H1 (cell line): ENCODE measurements at regions not wholly inside any gene's neighbourhood (a gene's known extent, or its start where the extent isn't known, plus 50 kb on each side); places are given as distances from the start of the nearest gene placed in this dataset.

Experiments used
- CTCF ChIA-PET: fragments of 300-600 bp; sonication (Branson Sonifier 250); formaldehyde crosslinking; loops from one replicate; lab custom pipeline; 2021; ENCODE audit not compliant: partially characterized antibody; lab: Charles Lee
- POLR2A ChIA-PET: fragments of 300-600 bp; sonication (Branson Sonifier 250); formaldehyde crosslinking; loops from one replicate; lab custom pipeline; 2021; ENCODE audit warnings: inconsistent platforms; ENCODE audit not compliant: partially characterized antibody; lab: Charles Lee
- DNase-seq, 2 experiments: peaks; one replicate each; pipeline versions ENCODE4 v3.0.0 to v3.0.0-alpha.2; 2010 to 2022; ENCODE audit warnings: low spot score in 2 of 2, low read depth in 1 of 2, mixed read lengths in 1 of 2
- FAIRE-seq: peaks from 2 replicates; lab custom pipeline; 2011; peaks lifted over from hg19 to GRCh38; lab: Jason Lieb, UNC
- H2AFZ ChIP-seq: 2 replicates; pipeline ENCODE4 v1.8.1; 2012; ENCODE audit warnings: low read length, inconsistent platforms
- H2AK5ac ChIP-seq: 2 replicates; pipeline ENCODE4 v1.6.1; 2013; ENCODE audit warnings: low read depth, low read length
- H2BK120ac ChIP-seq: replicated peaks from 2 replicates; pipeline ENCODE3; 2013; ENCODE audit warnings: low read depth, low read length, inconsistent platforms
- H2BK12ac ChIP-seq: 2 replicates; pipeline ENCODE4 v1.6.1; 2013; ENCODE audit warnings: low read depth, low read length
- H2BK15ac ChIP-seq: 2 replicates; pipeline ENCODE4 v1.6.1; 2013; ENCODE audit warnings: low read length
- H2BK20ac ChIP-seq: 2 replicates; pipeline ENCODE4 v1.6.1; 2013; ENCODE audit warnings: low read length
- H2BK5ac ChIP-seq: 2 replicates; pipeline ENCODE4 v1.6.1; 2013; ENCODE audit warnings: low read depth, low read length
- H3K14ac ChIP-seq: 2 replicates; pipeline ENCODE4 v1.6.1; 2013; ENCODE audit warnings: inconsistent platforms; ENCODE audit not compliant: insufficient read length
- H3K18ac ChIP-seq: 2 replicates; pipeline ENCODE4 v1.6.1; 2013; ENCODE audit warnings: low read length; ENCODE audit errors: extremely low read depth
- H3K23ac ChIP-seq: 2 replicates; pipeline ENCODE4 v1.6.1; 2013; ENCODE audit warnings: inconsistent platforms; ENCODE audit not compliant: insufficient read length
- H3K23me2 ChIP-seq: 2 replicates; pipeline ENCODE4 v1.6.1; 2013; ENCODE audit warnings: low read depth, low read length
- H3K27ac ChIP-seq: 2 replicates; pipeline ENCODE4 v1.6.1; 2011; ENCODE audit warnings: low read depth, low read length, inconsistent platforms
- H3K27me3 ChIP-seq, 4 experiments: replicated peaks in 1 of 4; 1 replicate in 1 of 4; 2 replicates in 3 of 4; pipeline versions ENCODE4 v1.6.1 to v1.8.1; 2011 to 2013; ENCODE audit warnings: low read length in 3 of 4, mild to moderate bottlenecking in 3 of 4, inconsistent platforms in 2 of 4, mixed read lengths in 2 of 4, moderate library complexity in 1 of 4; ENCODE audit not compliant: control insufficient read depth in 3 of 4, insufficient read depth in 3 of 4; ENCODE audit errors: extremely low read depth in 1 of 4
- H3K36me3 ChIP-seq, 4 experiments: 2 replicates each; pipeline versions ENCODE4 v1.6.1 to v1.8.1; 2011 to 2013; ENCODE audit warnings: mild to moderate bottlenecking in 4 of 4, low read length in 3 of 4, moderate library complexity in 2 of 4, control low read depth in 1 of 4, inconsistent platforms in 1 of 4; ENCODE audit not compliant: insufficient read depth in 4 of 4, control insufficient read depth in 2 of 4
- H3K4ac ChIP-seq: replicated peaks from 2 replicates; pipeline ENCODE3; 2013; ENCODE audit warnings: low read length, low read depth, mixed read lengths, inconsistent platforms; ENCODE audit not compliant: insufficient read length
- H3K4me1 ChIP-seq, 4 experiments: replicated peaks in 1 of 4; 1 replicate in 1 of 4; 2 replicates in 3 of 4; pipeline versions ENCODE4 v1.6.1 to v1.8.1; 2011 to 2013; ENCODE audit warnings: low read length in 3 of 4, inconsistent platforms in 2 of 4, mixed read lengths in 1 of 4; ENCODE audit not compliant: insufficient read depth in 4 of 4, control insufficient read depth in 3 of 4
- H3K4me2 ChIP-seq, 2 experiments: 2 replicates each; pipeline versions ENCODE4 v1.6.1 to v1.8.1; 2011 to 2013; ENCODE audit warnings: low read depth in 2 of 2, low read length in 2 of 2, control low read depth in 1 of 2, inconsistent platforms in 1 of 2, mild to moderate bottlenecking in 1 of 2; ENCODE audit not compliant: insufficient read depth in 1 of 2
- H3K4me3 ChIP-seq, 4 experiments: fragments of 200-600, 300-600 bp in 1 of 4; sonication (generic), shearing (Covaris generic), sonication (Bioruptor Twin) in 1 of 4; 2 replicates each; pipeline versions ENCODE4 v1.5.1 to v1.8.1; 2011 to 2016; ENCODE audit warnings: low read length in 4 of 4, low read depth in 3 of 4, control low read depth in 2 of 4, inconsistent platforms in 2 of 4, mild to moderate bottlenecking in 2 of 4, mixed read lengths in 1 of 4, moderate library complexity in 1 of 4; ENCODE audit not compliant: insufficient read depth in 2 of 4; ENCODE audit errors: extremely low read depth in 1 of 4
- H3K56ac ChIP-seq: replicated peaks from 2 replicates; pipeline ENCODE3; 2013; ENCODE audit warnings: low read depth, mild to moderate bottlenecking, mixed read lengths, low read length, inconsistent platforms; ENCODE audit not compliant: insufficient read length
- H3K79me1 ChIP-seq: 2 replicates; pipeline ENCODE4 v1.6.1; 2013; ENCODE audit warnings: low read depth, low read length, control low read depth
- H3K79me2 ChIP-seq, 2 experiments: 2 replicates each; pipeline versions ENCODE4 v1.6.1 to v1.8.1; 2012 to 2013; ENCODE audit warnings: low read length in 2 of 2, mild to moderate bottlenecking in 2 of 2, inconsistent platforms in 1 of 2; ENCODE audit not compliant: insufficient read depth in 2 of 2, control insufficient read depth in 1 of 2
- H3K9ac ChIP-seq, 4 experiments: replicated peaks in 1 of 4; 1 replicate in 1 of 4; 2 replicates in 3 of 4; pipeline versions ENCODE4 v1.6.1 to v1.8.1; 2011 to 2013; ENCODE audit warnings: low read depth in 3 of 4, low read length in 3 of 4, control low read depth in 2 of 4, mild to moderate bottlenecking in 2 of 4, moderate library complexity in 2 of 4, inconsistent platforms in 1 of 4; ENCODE audit errors: extremely low read depth in 1 of 4
- H3K9me3 ChIP-seq, 2 experiments: 2 replicates each; pipeline versions ENCODE4 v1.6.1 to v1.8.1; 2012 to 2013; ENCODE audit warnings: mild to moderate bottlenecking in 2 of 2, moderate library complexity in 2 of 2, control low read depth in 1 of 2, inconsistent platforms in 1 of 2, low read depth in 1 of 2, low read length in 1 of 2, mixed read lengths in 1 of 2; ENCODE audit not compliant: insufficient read depth in 2 of 2
- H4K20me1 ChIP-seq, 2 experiments: replicated peaks in 1 of 2; 2 replicates each; pipeline versions ENCODE3 to v1.8.1; 2011 to 2013; ENCODE audit warnings: inconsistent platforms in 2 of 2, low read length in 2 of 2, mild to moderate bottlenecking in 1 of 2; ENCODE audit not compliant: insufficient read depth in 2 of 2, control insufficient read depth in 1 of 2
- H4K5ac ChIP-seq: 2 replicates; pipeline ENCODE4 v1.6.1; 2013; ENCODE audit warnings: low read length, low read depth, mixed read lengths, inconsistent platforms; ENCODE audit not compliant: insufficient read length
- H4K8ac ChIP-seq: 2 replicates; pipeline ENCODE4 v1.8.0; 2013; ENCODE audit warnings: mild to moderate bottlenecking, moderate library complexity, low read length, inconsistent platforms; ENCODE audit not compliant: insufficient read depth; ENCODE audit errors: extremely low read depth
- H4K91ac ChIP-seq: replicated peaks from 2 replicates; pipeline ENCODE3; 2013; ENCODE audit warnings: low read length, mixed read lengths, inconsistent platforms; ENCODE audit not compliant: insufficient read length
- ATF3 ChIP-seq: IDR thresholded peaks from 2 replicates; pipeline ENCODE4 v1.6.1; 2011; ENCODE audit warnings: low read depth, mild to moderate bottlenecking, low read length; ENCODE audit not compliant: insufficient read depth
- BRCA1 ChIP-seq: IDR thresholded peaks from 2 replicates; pipeline ENCODE4 v1.6.1; 2012; ENCODE audit warnings: low read depth, low read length, improper control_type of control experiment
- CREB1 ChIP-seq: IDR thresholded peaks from 2 replicates; pipeline ENCODE4 v1.6.1; 2012; ENCODE audit warnings: inconsistent platforms
- SIX5 ChIP-seq: IDR thresholded peaks from 2 replicates; pipeline ENCODE4 v1.6.1; 2011; ENCODE audit warnings: mild to moderate bottlenecking, low read depth, low read length
- SUZ12 ChIP-seq: fragments of 200-600 bp; sonication (generic); IDR thresholded peaks from 2 replicates; pipeline ENCODE4 v1.6.1; 2012; ENCODE audit warnings: mild to moderate bottlenecking, inconsistent platforms, low read length, moderate library complexity, mixed read lengths
- TEAD4 ChIP-seq: IDR thresholded peaks from 2 replicates; pipeline ENCODE4 v1.6.1; 2012; ENCODE audit warnings: low read depth, low read length, inconsistent platforms, mixed read lengths
- WGBS, 2 experiments: shearing (Covaris generic) in 1 of 2; methylation state at CpG; one replicate each; pipeline versions ENCODE4 v1.1.6 to v1.1.7; 2013 to 2015; ENCODE audit warnings: low lambda C conversion rate in 2 of 2, mixed read lengths in 2 of 2, inconsistent platforms in 1 of 2, low coverage in 1 of 2, missing lambda C conversion rate in 1 of 2; ENCODE audit not compliant: insufficient replicate concordance in 2 of 2, insufficient coverage in 1 of 2, insufficient read length in 1 of 2; ENCODE audit errors: extremely low coverage in 1 of 2, missing lambda C conversion rate in 1 of 2; 5-methylcytosine and 5-hydroxymethylcytosine counted together
- TF ChIP-seq, protein P1 (sequence below): IDR thresholded peaks from 2 replicates; pipeline ENCODE4 v1.6.1; 2011; ENCODE audit warnings: low read length, improper control_type of control experiment

DNA sequence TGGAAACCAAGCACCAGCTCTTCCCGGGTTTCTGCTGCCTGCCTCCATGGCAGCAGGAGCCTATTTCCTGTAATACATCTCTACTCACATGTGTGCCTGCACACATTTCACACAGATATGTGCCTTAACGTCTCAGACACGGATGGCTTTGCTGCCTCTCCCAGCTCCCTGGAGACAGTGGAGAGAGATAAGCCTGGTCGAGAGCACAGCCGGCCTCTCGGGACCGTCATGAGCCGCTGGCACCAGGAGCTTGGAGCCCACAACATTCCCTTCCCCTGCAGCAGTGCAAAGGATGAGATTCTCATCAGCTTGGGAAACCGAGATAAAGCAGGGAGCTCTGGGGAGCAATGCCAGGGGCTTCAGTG is 587.7 kb downstream of the BRD1 start:
- no peak overlapping the region for H3K9ac ChIP-seq
- 94% methylated on average over 9 of the region's 9 CpGs; no CpG with 5 or more reads in 1 of the 2 experiments for WGBS, 2 experiments
- H3K4me1 ChIP-seq: no peaks in the 10 kb centered on the region; a peak in 1 of 7 replicates
- H4K91ac ChIP-seq: no peak overlapping the region
- H3K18ac ChIP-seq: no peak overlapping the region
- ChIA-PET POLR2A (no interaction called here), CTCF (interaction anchor here (0.9 to 1.0 kb wide), 2 partner anchors 9 to 65 kb away, joined by 4 read pairs; no protein-coding TSS in a partner anchor)
- H3K14ac ChIP-seq: no peak overlapping the region
- no peak overlapping the region for H2AFZ ChIP-seq
- FAIRE-seq: no peak
- H2BK5ac ChIP-seq: no peak overlapping the region
- H3K9me3 ChIP-seq: no peaks in the 10 kb centered on the region
- H3K36me3 ChIP-seq: no peaks in the 10 kb centered on the region
- no peak overlapping the region for H3K4ac ChIP-seq
- H3K27me3 ChIP-seq: no peaks in the 10 kb centered on the region
- no peak overlapping the region for H2BK20ac ChIP-seq
- H2BK120ac ChIP-seq: no peak overlapping the region
- peaks cover 8% of the 10 kb centered on the region; the same call in 1 of the 2 replicates for H3K23me2 ChIP-seq
- H4K5ac ChIP-seq: no peak overlapping the region
- no peak for DNase-seq
- H3K4me2 ChIP-seq: no peak overlapping the region
- no peak overlapping the region for H3K56ac ChIP-seq
- peak overlapping the region; percentile 16; the same call in 1 of the 2 replicates for H4K8ac ChIP-seq
- H4K20me1 ChIP-seq: no peaks in the 10 kb centered on the region
- H3K4me3 ChIP-seq: no peak overlapping the region
- H2BK12ac ChIP-seq: no peak overlapping the region
- no peak overlapping the region for H3K23ac ChIP-seq
- no peak overlapping the region for H2BK15ac ChIP-seq
- no peak overlapping the region for H3K27ac ChIP-seq
- no peaks in the 10 kb centered on the region for H3K79me1 ChIP-seq
- H3K79me2 ChIP-seq: no peaks in the 10 kb centered on the region
- no peak overlapping the region for H2AK5ac ChIP-seq
- TF ChIP-seq SUZ12 (no peak), TEAD4 (no peak), ATF3 (no peak), SIX5 (no peak), BRCA1 (no peak), CREB1 (no peak)
- TF ChIP-seq, protein P1, sequence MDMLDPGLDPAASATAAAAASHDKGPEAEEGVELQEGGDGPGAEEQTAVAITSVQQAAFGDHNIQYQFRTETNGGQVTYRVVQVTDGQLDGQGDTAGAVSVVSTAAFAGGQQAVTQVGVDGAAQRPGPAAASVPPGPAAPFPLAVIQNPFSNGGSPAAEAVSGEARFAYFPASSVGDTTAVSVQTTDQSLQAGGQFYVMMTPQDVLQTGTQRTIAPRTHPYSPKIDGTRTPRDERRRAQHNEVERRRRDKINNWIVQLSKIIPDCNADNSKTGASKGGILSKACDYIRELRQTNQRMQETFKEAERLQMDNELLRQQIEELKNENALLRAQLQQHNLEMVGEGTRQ: no peak
